ENCODE measurements at regions not wholly inside any gene's neighbourhood (a gene's known extent, or its start where the extent isn't known, plus 50 kb on each side); places are given as distances from the start of the nearest gene placed in this dataset.

DNA sequence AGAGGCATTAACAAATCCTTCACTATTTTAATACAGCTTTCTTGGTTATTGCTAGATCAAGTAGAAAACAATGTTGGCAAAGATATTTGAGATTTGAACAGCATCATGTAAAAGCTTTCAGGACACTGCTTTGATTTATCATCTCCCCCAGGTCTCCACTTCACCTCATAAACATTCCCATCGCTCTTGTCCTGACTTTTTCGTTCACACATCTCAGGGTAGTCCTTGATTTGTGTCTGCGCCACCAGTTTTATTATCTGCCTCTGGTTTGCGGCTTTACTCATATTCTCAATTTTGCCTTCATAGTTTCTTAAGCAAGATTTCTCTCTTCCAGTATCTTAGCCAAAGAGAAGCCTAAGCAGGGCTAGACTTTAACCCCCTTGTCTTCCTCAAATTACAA is 63.5 kb upstream of the ROR1 start:
- CTCF ChIA-PET: interaction anchor here (1.1 kb wide), 1 partner anchor 18 kb away, joined by 7 read pairs; no protein-coding TSS in a partner anchor
- TF ChIP-seq FOXP1 (CRISPR knock-in tag; IDR thresholded peaks at IDR 0.05; ENCODE audit: borderline replicate concordance): no peak
- TF ChIP-seq TEAD4 (CRISPR knock-in tag; IDR thresholded peaks at IDR 0.05): no peak
- TF ChIP-seq ELF4 (CRISPR knock-in tag; IDR thresholded peaks at IDR 0.05; ENCODE audit: low read depth): no peak
- no peak for TF ChIP-seq ZBTB21 (CRISPR knock-in tag; IDR thresholded peaks at IDR 0.05; ENCODE audit: borderline replicate concordance)
- TF ChIP-seq, protein P1, sequence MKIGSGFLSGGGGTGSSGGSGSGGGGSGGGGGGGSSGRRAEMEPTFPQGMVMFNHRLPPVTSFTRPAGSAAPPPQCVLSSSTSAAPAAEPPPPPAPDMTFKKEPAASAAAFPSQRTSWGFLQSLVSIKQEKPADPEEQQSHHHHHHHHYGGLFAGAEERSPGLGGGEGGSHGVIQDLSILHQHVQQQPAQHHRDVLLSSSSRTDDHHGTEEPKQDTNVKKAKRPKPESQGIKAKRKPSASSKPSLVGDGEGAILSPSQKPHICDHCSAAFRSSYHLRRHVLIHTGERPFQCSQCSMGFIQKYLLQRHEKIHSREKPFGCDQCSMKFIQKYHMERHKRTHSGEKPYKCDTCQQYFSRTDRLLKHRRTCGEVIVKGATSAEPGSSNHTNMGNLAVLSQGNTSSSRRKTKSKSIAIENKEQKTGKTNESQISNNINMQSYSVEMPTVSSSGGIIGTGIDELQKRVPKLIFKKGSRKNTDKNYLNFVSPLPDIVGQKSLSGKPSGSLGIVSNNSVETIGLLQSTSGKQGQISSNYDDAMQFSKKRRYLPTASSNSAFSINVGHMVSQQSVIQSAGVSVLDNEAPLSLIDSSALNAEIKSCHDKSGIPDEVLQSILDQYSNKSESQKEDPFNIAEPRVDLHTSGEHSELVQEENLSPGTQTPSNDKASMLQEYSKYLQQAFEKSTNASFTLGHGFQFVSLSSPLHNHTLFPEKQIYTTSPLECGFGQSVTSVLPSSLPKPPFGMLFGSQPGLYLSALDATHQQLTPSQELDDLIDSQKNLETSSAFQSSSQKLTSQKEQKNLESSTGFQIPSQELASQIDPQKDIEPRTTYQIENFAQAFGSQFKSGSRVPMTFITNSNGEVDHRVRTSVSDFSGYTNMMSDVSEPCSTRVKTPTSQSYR (CRISPR knock-in tag; IDR thresholded peaks at IDR 0.05): no peak
- no peak for TF ChIP-seq IRF2 (CRISPR knock-in tag; IDR thresholded peaks at IDR 0.05; ENCODE audit: borderline replicate concordance, low read depth)
- TF ChIP-seq, protein P2, sequence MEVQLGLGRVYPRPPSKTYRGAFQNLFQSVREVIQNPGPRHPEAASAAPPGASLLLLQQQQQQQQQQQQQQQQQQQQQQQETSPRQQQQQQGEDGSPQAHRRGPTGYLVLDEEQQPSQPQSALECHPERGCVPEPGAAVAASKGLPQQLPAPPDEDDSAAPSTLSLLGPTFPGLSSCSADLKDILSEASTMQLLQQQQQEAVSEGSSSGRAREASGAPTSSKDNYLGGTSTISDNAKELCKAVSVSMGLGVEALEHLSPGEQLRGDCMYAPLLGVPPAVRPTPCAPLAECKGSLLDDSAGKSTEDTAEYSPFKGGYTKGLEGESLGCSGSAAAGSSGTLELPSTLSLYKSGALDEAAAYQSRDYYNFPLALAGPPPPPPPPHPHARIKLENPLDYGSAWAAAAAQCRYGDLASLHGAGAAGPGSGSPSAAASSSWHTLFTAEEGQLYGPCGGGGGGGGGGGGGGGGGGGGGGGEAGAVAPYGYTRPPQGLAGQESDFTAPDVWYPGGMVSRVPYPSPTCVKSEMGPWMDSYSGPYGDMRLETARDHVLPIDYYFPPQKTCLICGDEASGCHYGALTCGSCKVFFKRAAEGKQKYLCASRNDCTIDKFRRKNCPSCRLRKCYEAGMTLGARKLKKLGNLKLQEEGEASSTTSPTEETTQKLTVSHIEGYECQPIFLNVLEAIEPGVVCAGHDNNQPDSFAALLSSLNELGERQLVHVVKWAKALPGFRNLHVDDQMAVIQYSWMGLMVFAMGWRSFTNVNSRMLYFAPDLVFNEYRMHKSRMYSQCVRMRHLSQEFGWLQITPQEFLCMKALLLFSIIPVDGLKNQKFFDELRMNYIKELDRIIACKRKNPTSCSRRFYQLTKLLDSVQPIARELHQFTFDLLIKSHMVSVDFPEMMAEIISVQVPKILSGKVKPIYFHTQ (CRISPR knock-in tag; IDR thresholded peaks at IDR 0.05): no peak
- TF ChIP-seq ZNF396 (CRISPR knock-in tag; IDR thresholded peaks at IDR 0.05; ENCODE audit: borderline replicate concordance): no peak
- TF ChIP-seq TCF7 (CRISPR knock-in tag; IDR thresholded peaks at IDR 0.05; ENCODE audit: low read depth): no peak
- TF ChIP-seq, protein P3, sequence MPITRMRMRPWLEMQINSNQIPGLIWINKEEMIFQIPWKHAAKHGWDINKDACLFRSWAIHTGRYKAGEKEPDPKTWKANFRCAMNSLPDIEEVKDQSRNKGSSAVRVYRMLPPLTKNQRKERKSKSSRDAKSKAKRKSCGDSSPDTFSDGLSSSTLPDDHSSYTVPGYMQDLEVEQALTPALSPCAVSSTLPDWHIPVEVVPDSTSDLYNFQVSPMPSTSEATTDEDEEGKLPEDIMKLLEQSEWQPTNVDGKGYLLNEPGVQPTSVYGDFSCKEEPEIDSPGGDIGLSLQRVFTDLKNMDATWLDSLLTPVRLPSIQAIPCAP (CRISPR knock-in tag; IDR thresholded peaks at IDR 0.05): no peak
- TF ChIP-seq OVOL2 (CRISPR knock-in tag; IDR thresholded peaks at IDR 0.05; ENCODE audit: borderline replicate concordance): no peak
- TF ChIP-seq NFE2L1 (CRISPR knock-in tag; IDR thresholded peaks at IDR 0.05): no peak
- no peak for TF ChIP-seq PRRX2 (CRISPR knock-in tag; IDR thresholded peaks at IDR 0.05)
- no peak for ATAC-seq

DNA sequence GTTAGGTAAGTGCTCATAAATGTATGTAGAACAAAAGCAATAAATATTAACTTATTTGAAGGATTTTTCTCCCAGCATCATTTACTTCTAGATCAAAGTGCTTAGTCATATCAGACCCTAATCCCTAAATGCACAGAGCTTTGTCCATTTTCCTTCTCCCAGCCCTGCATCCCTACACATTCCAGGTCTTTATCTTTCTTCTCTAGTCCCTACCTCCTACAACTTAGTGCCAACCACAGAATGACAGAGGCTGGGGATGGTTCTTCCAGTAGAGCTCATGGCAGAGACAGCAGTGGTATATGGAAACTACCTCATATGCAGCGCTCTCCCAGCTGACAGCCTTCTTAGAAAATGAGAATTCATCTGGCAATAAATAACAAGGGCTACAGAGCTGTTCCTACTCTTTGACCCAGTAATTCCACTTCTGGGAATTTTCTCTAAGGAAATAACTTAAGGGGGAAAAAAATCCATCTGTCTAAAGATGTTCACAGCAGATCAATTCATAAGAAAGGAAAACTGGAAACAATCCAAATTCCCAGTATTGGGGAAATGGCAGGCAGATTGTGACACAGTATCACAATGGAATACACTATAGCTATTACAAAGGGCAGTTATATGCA is 62.9 kb upstream of the ROR1 start:
- H3K4me1 Mint-ChIP-seq: peaks cover 6% of the 10 kb centered on the region
- POLR2A ChIA-PET: no interaction called here
- H3K27ac Mint-ChIP-seq: no peak overlapping the region
- no peak for DNase-seq (ENCODE audit: low spot score)
- no peak for ATAC-seq
- peaks cover 3% of the 10 kb centered on the region; the same call in 1 of the 2 replicates for H3K27me3 Mint-ChIP-seq (ENCODE audit: low read depth)
- CTCF ChIA-PET: interaction anchor here (2.0 kb wide), 1 partner anchor 19 kb away, joined by 5 read pairs; no protein-coding TSS in a partner anchor
- no peaks in the 10 kb centered on the region for H3K9me3 Mint-ChIP-seq
- TF ChIP-seq GRHL2 (CRISPR knock-in tag; IDR thresholded peaks at IDR 0.05; ENCODE audit: insufficient replicate concordance, severe bottlenecking) (no peak), TCF7 (CRISPR knock-in tag; IDR thresholded peaks at IDR 0.05; ENCODE audit: low read depth) (no peak), SMAD3 (CRISPR knock-in tag; IDR thresholded peaks at IDR 0.05; ENCODE audit: borderline replicate concordance) (no peak)
- TF ChIP-seq, protein P2 (CRISPR knock-in tag; IDR thresholded peaks at IDR 0.05): no peak
- no peaks in the 10 kb centered on the region for H3K36me3 Mint-ChIP-seq
- H3K4me3 Mint-ChIP-seq: no peak overlapping the region

More for the DNA sequence above, 63.5 kb upstream of the ROR1 start:
- peaks cover 3% of the 10 kb centered on the region; the same call in 1 of the 2 replicates for H3K27me3 Mint-ChIP-seq (ENCODE audit: low read depth)
- POLR2A ChIA-PET: no interaction called here
- no peaks in the 10 kb centered on the region for H3K36me3 Mint-ChIP-seq
- H3K9me3 Mint-ChIP-seq: no peaks in the 10 kb centered on the region
- DNase-seq (ENCODE audit: low spot score): no peak
- H3K4me3 Mint-ChIP-seq: no peak overlapping the region
- no peak overlapping the region for H3K27ac Mint-ChIP-seq
- peaks cover 6% of the 10 kb centered on the region for H3K4me1 Mint-ChIP-seq
